CD4-positive, alpha-beta T cell treated with Interleukin-6 at 100 ng/mL for 8 hours (primary cell): ENCODE measurements at regions not wholly inside any gene's neighbourhood (a gene's known extent, or its start where the extent isn't known, plus 50 kb on each side); places are given as distances from the start of the nearest gene placed in this dataset.

ENCODE experiments used
- DNase-seq: peaks from one replicate; pipeline ENCODE4 v3.0.0-alpha.2; 2020; ENCODE audit warnings: mixed read lengths, low spot score

DNA sequence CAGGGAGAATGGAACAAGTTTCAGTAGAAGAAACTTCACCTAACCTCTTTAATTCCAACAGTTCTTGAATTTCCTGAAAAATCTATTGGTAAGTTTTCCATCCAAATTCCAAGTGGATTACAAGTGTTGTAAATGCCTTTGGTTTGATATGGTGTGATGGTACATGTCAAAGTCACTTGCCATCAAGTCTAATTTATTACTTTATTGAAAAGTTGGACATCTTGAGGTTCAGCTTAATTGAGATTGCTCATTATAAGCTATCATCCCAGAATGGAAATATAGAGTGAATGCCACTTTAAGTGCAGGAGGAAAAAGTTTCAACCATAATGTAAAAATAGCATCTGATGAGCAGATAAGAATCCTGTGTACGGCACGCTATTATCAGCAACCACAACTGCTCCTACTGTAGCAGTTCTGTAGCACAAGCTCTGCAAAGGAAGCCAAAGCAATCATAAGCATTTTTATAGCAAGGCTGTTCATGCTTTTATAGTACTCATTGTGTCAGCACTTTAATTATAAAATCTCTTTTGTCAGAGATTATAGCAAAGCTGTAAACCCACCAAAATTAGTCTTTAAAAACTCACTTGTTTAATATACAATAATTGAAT lies 991.8 kb upstream of the PHF14 start:
- DNase-seq = no peak

GRCh38 chr7:9983048-9983447 lies 990.6 kb upstream of the PHF14 start:
- no peak for DNase-seq

GRCh38 chr7:10015687-10016086 lies 958.0 kb upstream of the PHF14 start:
- no peak for DNase-seq

DNA sequence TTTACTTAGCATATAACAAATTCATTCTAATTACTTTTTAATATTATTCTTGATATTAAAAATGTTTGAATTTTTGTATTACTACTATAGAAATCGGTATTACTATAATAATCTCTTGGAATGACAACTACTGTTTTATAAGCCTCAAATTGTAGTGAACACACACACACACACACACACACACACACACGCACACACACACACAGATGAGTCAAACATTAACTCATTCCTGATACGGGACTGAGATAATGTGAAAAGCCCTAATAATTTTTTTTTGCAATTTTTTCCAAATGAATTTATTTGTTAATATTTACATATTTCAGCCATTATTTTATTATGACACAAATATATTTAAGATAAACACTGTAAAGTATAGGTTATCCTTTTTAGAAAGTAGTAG lies 951.2 kb upstream of the PHF14 start:
- DNase-seq = no peak

- no peak for DNase-seq
Observed at GRCh38 chr7:10022957-10023356, 950.7 kb upstream of the PHF14 start.

DNA sequence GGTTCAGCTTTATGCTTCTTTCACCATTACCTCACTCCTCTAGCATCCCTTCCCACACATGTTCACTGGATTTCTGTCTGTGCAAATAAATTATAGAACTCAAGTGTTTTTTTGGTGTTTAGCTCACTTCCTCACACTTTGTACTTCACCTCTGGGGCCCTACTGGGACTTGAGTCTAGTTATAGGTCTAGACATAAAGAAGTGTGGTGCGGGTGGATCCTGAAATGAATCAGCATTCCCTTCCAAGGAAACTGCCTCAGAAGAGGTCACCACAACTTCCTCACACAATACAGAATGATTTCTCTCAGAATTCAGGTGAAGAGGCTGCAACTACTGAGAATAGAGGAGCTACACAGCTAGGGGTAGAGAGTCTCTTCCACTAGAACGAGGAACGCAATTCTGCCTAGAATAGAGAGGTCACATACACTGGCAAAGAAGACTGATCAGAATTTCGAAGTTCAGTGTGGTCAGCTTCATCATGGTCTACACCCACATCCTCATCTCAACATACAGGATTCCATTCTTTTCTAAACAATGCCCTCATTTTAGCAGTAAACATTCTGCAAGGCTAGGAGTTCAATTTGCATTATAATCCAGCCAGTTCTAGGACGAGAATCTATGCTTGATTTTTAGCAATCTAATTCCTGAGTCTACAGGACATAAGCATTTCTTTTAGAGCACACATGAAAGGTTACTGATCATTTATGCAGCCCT lies 938.7 kb upstream of the PHF14 start:
- DNase-seq = no peak

DNA sequence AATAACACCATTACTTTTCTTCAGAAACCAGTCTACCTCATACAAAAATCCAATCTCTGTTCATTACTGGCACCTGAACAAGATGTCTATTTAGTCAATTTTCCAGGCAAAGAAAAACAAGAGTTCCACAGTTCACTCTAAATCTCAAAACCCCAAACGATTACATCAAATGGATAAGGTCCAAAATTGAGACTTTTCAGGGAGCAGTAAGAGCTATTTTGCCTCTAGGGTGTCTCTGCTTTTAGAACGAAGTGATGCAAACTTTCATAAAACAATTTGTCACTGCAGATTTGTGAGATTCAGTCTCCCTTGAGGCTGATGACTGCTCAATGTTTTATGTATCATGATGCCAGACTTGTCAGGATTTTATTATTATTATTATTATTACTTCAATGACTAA lies 937.0 kb upstream of the PHF14 start:
- DNase-seq = no peak

- no peak for DNase-seq
Observed at GRCh38 chr7:10038351-10038750, 935.3 kb upstream of the PHF14 start.

GRCh38 chr7:10040674-10041073 lies 933.0 kb upstream of the PHF14 start:
- DNase-seq = no peak

GRCh38 chr7:10070899-10071298 lies 902.8 kb upstream of the PHF14 start:
- no peak for DNase-seq

GRCh38 chr7:10075866-10076265 lies 897.8 kb upstream of the PHF14 start:
- DNase-seq = no peak

DNA sequence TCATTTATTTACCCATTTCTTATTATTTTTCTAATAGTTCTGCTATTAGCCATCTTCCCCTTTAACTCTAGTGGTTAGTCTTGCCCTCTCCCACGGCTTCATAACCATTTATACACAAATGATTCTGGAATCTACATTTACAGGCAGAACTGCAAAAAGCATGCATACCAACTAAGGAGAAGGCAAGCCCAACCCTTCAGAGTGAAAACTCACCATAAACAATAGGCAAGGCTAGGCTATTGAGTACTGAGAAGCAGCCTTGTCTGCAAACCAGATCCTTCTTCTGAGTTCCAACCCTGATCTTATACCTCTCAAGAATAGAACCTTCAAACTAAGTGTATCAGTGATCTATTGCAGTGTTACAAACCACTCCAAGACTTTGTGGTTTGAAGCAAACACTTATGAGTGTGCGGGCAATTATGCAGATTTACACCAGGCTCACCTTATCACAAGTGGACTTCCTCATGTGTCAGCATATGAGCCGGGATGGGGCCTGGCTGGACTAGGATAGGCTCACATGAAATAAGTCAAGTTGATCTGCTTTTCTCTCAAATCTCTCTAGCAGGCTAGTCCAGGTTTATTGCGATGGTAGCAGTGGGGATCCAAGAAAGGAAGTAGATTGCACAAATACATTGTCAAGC lies 896.9 kb upstream of the PHF14 start:
- no peak for DNase-seq

DNA sequence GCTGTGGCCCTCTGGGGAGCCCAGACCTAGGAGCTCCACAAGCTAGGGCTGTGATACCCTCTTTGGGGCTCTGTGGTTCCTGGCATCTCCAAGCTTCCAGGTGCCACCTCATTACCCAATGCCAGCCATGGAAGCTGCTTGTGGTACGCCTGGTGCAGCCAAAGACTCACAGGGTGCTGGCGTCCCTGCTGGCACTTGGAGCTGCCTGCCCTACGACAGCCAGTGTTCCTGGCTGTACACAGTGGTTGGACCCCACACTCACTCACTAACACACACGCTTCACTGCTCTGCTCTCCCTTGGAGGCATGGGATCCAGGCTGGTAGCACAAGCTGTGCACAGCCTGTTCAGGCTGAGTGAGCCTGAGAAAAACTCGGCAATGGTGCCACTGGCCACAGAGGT lies 894.1 kb upstream of the PHF14 start:
- DNase-seq = no peak

DNA sequence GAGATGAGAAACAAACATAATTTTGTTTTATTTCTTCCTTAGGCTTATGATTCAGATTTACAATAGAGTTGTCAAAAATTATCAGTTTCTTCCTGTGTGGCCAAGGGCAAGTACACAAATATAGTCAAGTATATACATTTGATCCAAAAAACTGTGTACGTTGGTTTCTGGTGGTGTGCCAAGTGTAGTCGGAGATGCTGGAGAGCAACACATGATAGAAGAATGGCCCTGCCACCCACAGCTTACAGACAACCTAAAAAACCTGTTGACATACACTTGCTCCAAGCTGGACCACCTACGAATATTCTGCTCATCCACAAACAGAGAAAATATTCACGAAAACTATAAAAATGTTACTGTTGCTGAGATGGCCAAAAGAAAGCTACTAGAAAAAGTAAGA lies 890.8 kb upstream of the PHF14 start:
- DNase-seq = no peak

GRCh38 chr7:10083766-10084165 lies 889.9 kb upstream of the PHF14 start:
- no peak for DNase-seq

DNA sequence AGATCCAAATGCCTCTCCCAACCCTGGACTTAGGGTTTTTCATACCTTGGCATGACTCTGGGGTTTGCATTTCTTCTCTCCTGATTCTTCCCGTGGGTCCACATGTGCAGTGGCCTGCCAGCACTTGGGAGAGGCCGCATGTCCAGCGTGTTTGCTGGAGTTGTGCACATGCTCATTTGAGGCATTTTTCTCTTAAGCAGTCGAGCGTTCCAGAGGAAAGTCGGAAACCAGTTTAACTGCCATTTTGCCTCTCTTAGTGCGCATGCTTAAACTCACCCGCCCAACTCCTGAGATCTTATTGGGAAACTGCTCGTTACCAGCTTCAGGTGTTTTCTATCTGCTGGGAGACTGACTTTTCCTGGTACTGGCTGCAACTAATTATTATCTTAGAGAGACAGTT lies 888.4 kb upstream of the PHF14 start:
- DNase-seq = no peak

DNA sequence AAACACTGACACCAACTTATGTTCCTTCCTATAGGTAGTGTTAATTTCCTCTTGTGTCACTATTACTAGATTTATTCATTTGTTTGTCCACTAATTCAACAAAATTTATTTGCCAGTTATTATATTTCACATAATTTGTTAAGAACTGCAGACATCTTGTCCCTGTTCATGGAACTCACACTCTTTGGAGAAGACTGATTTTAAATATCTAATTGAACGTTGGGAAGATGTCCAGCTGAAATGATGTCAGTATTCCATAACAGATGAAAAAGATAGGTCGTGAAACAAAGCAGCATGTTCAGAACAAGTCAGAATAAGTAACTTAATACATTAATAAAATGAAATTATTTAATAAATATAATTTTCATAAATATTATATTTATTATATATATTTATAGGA lies 873.1 kb upstream of the PHF14 start:
- DNase-seq = no peak

GRCh38 chr7:10101351-10101750 lies 872.3 kb upstream of the PHF14 start:
- DNase-seq = no peak

GRCh38 chr7:10104292-10104691 lies 869.4 kb upstream of the PHF14 start:
- DNase-seq = no peak

GRCh38 chr7:10106609-10107008 lies 867.1 kb upstream of the PHF14 start:
- DNase-seq = no peak

DNA sequence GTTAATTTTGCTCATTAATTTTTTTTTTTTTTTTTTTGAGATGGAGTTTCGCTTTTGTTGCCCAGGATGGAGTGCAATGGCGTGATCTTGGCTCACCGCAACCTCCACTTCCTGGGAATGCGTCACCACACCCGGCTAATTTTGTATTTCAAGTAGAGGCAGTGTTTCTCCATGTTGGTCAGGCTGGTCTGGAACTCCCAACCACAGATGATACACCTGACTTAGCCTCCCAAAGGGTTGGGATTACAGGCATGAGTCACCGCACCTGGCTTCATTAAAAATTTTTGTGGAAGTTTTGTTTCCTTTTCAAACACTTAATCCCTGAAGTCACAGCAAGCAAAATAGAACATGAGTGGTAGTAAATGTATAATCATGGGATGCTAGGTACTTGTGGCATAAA lies 857.2 kb upstream of the PHF14 start:
- DNase-seq = no peak

- DNase-seq = no peak
Observed at GRCh38 chr7:10117815-10118214, 855.9 kb upstream of the PHF14 start.

- DNase-seq = no peak
Observed at GRCh38 chr7:10120936-10121335, 852.7 kb upstream of the PHF14 start.

DNA sequence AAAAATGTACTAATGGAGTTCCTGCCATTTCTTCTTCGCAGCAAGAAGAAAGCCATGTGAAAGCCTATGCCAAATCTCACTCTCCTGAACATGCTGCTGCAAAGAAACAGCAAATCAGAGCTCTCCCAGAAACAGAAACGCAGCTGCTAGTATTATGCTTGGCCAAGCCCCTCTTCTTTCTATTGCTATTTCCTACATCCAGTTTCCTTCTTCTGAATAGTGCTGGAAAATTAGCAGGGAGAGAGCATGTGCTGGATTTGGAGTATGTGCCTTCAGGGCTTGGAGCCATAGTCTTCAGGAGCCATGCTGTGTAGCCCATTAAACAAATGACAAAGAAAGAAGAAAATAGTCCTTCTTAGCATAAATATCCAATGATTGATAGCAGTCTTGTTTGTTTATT lies 852.0 kb upstream of the PHF14 start:
- no peak for DNase-seq
